Keratinocyte (primary cell): ENCODE measurements at regions not wholly inside any gene's neighbourhood (a gene's known extent, or its start where the extent isn't known, plus 50 kb on each side); places are given as distances from the start of the nearest gene placed in this dataset.

Source experiments
- DNase-seq: peaks from one replicate; pipeline ENCODE4 v3.0.0-alpha.2; 2011; ENCODE audit warnings: low read depth, missing footprints, low spot score
- FAIRE-seq: peaks from 2 replicates; lab custom pipeline; 2011; peaks lifted over from hg19 to GRCh38; lab: Jason Lieb, UNC
- H2AFZ ChIP-seq: 2 replicates; pipeline ENCODE4 v1.6.0; 2012; ENCODE audit warnings: low read length, control low read depth, inconsistent platforms; ENCODE audit not compliant: control insufficient read depth
- H3K27ac ChIP-seq: 2 replicates; pipeline ENCODE4 v1.5.1; 2011; ENCODE audit warnings: low read length; ENCODE audit not compliant: control insufficient read depth, insufficient read depth
- H3K27me3 ChIP-seq: 3 replicates; pipeline ENCODE4 v1.6.0; 2011; ENCODE audit warnings: low read length; ENCODE audit not compliant: control insufficient read depth, insufficient read depth; ENCODE audit errors: extremely low read depth
- H3K36me3 ChIP-seq, 2 experiments: 2 replicates in 1 of 2; 3 replicates in 1 of 2; pipeline ENCODE4 v1.5.1; 2011; ENCODE audit warnings: low read length in 2 of 2, mild to moderate bottlenecking in 1 of 2; ENCODE audit not compliant: control insufficient read depth in 2 of 2, insufficient read depth in 2 of 2; ENCODE audit errors: extremely low read depth in 1 of 2
- H3K4me1 ChIP-seq: 3 replicates; pipeline ENCODE4 v1.5.1; 2011; ENCODE audit warnings: low read length; ENCODE audit not compliant: control insufficient read depth, insufficient read depth; ENCODE audit errors: extremely low read depth
- H3K4me2 ChIP-seq: 3 replicates; pipeline ENCODE4 v1.6.0; 2011; ENCODE audit warnings: low read depth, low read length; ENCODE audit not compliant: control insufficient read depth, insufficient read depth; ENCODE audit errors: extremely low read depth
- H3K4me3 ChIP-seq, 3 experiments: fragments of 200-600 bp in 1 of 3; sonication (generic) in 1 of 3; 2 replicates in 2 of 3; 3 replicates in 1 of 3; pipeline ENCODE4 v1.5.1; 2011 to 2016; ENCODE audit warnings: low read length in 3 of 3, mild to moderate bottlenecking in 3 of 3, control low read depth in 2 of 3, inconsistent platforms in 1 of 3, low read depth in 1 of 3, mixed read lengths in 1 of 3, mixed run types in 1 of 3, moderate library complexity in 1 of 3; ENCODE audit not compliant: control insufficient read depth in 2 of 3, insufficient read depth in 2 of 3; ENCODE audit errors: extremely low read depth in 1 of 3
- H3K79me2 ChIP-seq: 2 replicates; pipeline ENCODE4 v1.6.0; 2012; ENCODE audit warnings: low read length; ENCODE audit not compliant: control insufficient read depth, insufficient read depth
- H3K9ac ChIP-seq: 3 replicates; pipeline ENCODE4 v1.6.0; 2011; ENCODE audit warnings: low read length; ENCODE audit not compliant: control insufficient read depth, insufficient read depth; ENCODE audit errors: extremely low read depth
- H3K9me1 ChIP-seq: 3 replicates; pipeline ENCODE4 v1.6.0; 2011; ENCODE audit warnings: low read length; ENCODE audit not compliant: control insufficient read depth, insufficient read depth; ENCODE audit errors: extremely low read depth
- H3K9me3 ChIP-seq: 2 replicates; pipeline ENCODE4 v1.5.1; 2012; ENCODE audit warnings: low read depth, low read length; ENCODE audit not compliant: control insufficient read depth
- H4K20me1 ChIP-seq: 3 replicates; pipeline ENCODE4 v1.6.0; 2011; ENCODE audit warnings: low read length; ENCODE audit not compliant: control insufficient read depth, insufficient read depth; ENCODE audit errors: extremely low read depth
- EZH2 ChIP-seq: IDR thresholded peaks from one replicate; pipeline ENCODE4 v1.6.1; 2012; ENCODE audit warnings: inconsistent platforms, mild to moderate bottlenecking, low read length, moderate library complexity
- dilution Hi-C: fragments of 300-500 bp; cut with MboI; formaldehyde crosslinking; loops from one replicate; pipeline ENCODE4 v1.7.0; 2020; ENCODE audit warnings: low sequenced_read_pairs; ENCODE audit not compliant: extremely low pct_ligation_motif_present
- TF ChIP-seq, protein P1 (sequence below), 3 experiments: IDR thresholded peaks in 1 of 3; conservative IDR thresholded peaks in 1 of 3; optimal IDR thresholded peaks in 1 of 3; 2 replicates in 2 of 3; 3 replicates in 1 of 3; pipeline versions ENCODE3 to v1.5.1; 2011; ENCODE audit warnings: low read length in 3 of 3, mild to moderate bottlenecking in 3 of 3, moderate library complexity in 2 of 3, control low read depth in 1 of 3, inconsistent platforms in 1 of 3; ENCODE audit not compliant: insufficient read depth in 2 of 3; ENCODE audit errors: extremely low read depth in 1 of 3

- Histone ChIP-seq H3K9me3 (no peaks in the 10 kb centered on the region), H3K27ac (no peak overlapping the region), H3K9me1 (no peaks in the 10 kb centered on the region), H3K36me3 (no peaks in the 10 kb centered on the region), H3K79me2 (no peaks in the 10 kb centered on the region), H3K4me2 (no peak overlapping the region), H3K4me1 (no peaks in the 10 kb centered on the region), H3K27me3 (no peaks in the 10 kb centered on the region), H3K4me3 (no peak overlapping the region), H2AFZ (no peak overlapping the region), H3K9ac (no peak overlapping the region), H4K20me1 (no peaks in the 10 kb centered on the region)
- TF ChIP-seq, protein P1, sequence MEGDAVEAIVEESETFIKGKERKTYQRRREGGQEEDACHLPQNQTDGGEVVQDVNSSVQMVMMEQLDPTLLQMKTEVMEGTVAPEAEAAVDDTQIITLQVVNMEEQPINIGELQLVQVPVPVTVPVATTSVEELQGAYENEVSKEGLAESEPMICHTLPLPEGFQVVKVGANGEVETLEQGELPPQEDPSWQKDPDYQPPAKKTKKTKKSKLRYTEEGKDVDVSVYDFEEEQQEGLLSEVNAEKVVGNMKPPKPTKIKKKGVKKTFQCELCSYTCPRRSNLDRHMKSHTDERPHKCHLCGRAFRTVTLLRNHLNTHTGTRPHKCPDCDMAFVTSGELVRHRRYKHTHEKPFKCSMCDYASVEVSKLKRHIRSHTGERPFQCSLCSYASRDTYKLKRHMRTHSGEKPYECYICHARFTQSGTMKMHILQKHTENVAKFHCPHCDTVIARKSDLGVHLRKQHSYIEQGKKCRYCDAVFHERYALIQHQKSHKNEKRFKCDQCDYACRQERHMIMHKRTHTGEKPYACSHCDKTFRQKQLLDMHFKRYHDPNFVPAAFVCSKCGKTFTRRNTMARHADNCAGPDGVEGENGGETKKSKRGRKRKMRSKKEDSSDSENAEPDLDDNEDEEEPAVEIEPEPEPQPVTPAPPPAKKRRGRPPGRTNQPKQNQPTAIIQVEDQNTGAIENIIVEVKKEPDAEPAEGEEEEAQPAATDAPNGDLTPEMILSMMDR (optimal IDR thresholded peaks at IDR 0.05 in 1 of 3, IDR thresholded peaks at IDR 0.05 in 1 of 3, conservative IDR thresholded peaks at IDR 0.05 in 1 of 3; ENCODE audit: extremely low read depth in 1 of 3, insufficient read depth in 2 of 3, low read length in 3 of 3): no peak
- TF ChIP-seq EZH2: no peak
- no peak for FAIRE-seq
- DNase-seq: no peak
- dilution Hi-C loops: no loop called here
Measured at GRCh38 chr10:23886355-23886754, 322.6 kb upstream of the KIAA1217 start.

DNA sequence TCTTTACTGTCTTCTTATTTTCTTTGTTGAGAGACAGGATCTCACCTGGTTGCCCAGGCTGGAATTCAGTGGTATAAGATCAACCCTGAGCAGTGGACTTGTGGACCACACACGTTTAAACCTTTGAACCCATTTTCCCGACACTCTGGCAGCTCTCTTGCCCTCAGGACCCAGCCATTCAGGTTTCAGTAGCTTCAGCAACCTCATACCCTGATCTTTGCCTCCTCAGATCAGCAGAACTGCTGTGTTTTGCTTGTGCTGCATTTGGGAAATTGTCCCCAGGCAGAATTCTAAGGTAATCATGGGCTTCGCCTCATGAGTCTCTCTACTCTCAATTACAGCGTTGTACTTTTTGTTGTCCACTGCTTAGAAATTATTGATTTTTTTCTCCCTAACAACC is 317.6 kb upstream of the KIAA1217 start:
- Histone ChIP-seq H3K27ac (no peak overlapping the region), H2AFZ (no peak overlapping the region), H3K4me3 (no peak overlapping the region), H3K4me1 (no peaks in the 10 kb centered on the region), H3K9me1 (no peaks in the 10 kb centered on the region), H3K9me3 (no peaks in the 10 kb centered on the region), H3K4me2 (no peak overlapping the region), H3K9ac (no peak overlapping the region), H4K20me1 (no peaks in the 10 kb centered on the region), H3K27me3 (no peaks in the 10 kb centered on the region), H3K79me2 (no peaks in the 10 kb centered on the region), H3K36me3 (no peaks in the 10 kb centered on the region)
- DNase-seq (no peak), FAIRE-seq (no peak)
- dilution Hi-C loops: no loop called here
- TF ChIP-seq EZH2: no peak
- TF ChIP-seq, protein P1 (optimal IDR thresholded peaks at IDR 0.05 in 1 of 3, IDR thresholded peaks at IDR 0.05 in 1 of 3, conservative IDR thresholded peaks at IDR 0.05 in 1 of 3; ENCODE audit: extremely low read depth in 1 of 3, insufficient read depth in 2 of 3, low read length in 3 of 3): no peak
